Lower leg skin (tissue), 4 donors: ENCODE measurements at regions not wholly inside any gene's neighbourhood (a gene's known extent, or its start where the extent isn't known, plus 50 kb on each side); places are given as distances from the start of the nearest gene placed in this dataset.

Source experiments
- DNase-seq, 2 donors: peaks; one replicate each; pipeline ENCODE4 v3.0.0-alpha.2; 2019; ENCODE audit warnings: low spot score in 2 of 2
- H3K4me3 ChIP-seq: fragments of 200-600 bp; sonication (generic); 2 replicates; pipeline ENCODE4 v1.5.1; 2017; ENCODE audit warnings: mild to moderate bottlenecking, low read depth; ENCODE audit not compliant: poor library complexity, severe bottlenecking
- POLR2A ChIP-seq, 2 donors: fragments of 450-650 bp; IDR thresholded peaks; one replicate each; pipeline ENCODE4 v1.6.1; 2016 to 2017; ENCODE audit warnings: antibody characterized with exemption in 2 of 2, mild to moderate bottlenecking in 1 of 2, moderate library complexity in 1 of 2
- WGBS, 2 donors: methylation state at CpG; one replicate each; pipeline ENCODE4 v1.1.5; 2018; 5-methylcytosine and 5-hydroxymethylcytosine counted together
- intact Hi-C: fragments of 100-400 bp; cut with DNase I; formaldehyde crosslinking; loops from one replicate; pipeline ENCODE4 v1.15.0; 2023; ENCODE audit warnings: low total_unique reads
- TF ChIP-seq, protein P1 (sequence below), 3 donors: fragments of 450-650 bp; IDR thresholded peaks; one replicate each; pipeline ENCODE4 v1.5.1; 2016; ENCODE audit warnings: antibody characterized with exemption in 3 of 3, mild to moderate bottlenecking in 3 of 3, moderate library complexity in 2 of 3

DNA sequence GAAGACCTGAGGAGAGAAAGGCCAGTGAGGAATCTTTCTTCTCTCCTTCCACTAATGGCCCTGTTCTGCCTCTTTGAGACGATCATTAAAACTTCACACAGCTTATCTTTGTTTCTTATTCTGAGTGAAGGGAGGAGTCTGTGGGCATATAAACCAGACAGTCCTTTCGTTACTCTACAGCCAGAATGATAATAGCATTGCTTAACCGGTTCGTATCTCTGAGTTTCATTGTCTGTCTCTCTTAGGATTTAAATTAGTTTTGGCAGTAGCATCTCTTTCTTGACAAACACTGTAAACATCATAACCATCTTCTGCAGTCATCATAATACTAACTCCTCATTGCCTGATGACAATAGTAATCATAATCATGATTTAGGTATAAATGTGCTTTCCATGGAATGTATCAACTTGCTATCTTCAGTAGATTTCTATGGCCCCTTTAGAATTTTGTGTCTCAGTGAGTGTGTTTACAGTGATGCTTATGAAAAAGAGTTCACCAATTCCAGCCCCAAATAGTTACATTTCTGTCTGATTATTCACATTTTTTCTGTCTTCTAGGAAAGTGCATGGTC, 618.8 kb upstream of the KLF4 start:
- WGBS, 2 donors, result 25 to 41% methylated on average over 4 of the region's 4 CpGs
- TF ChIP-seq, protein P1, sequence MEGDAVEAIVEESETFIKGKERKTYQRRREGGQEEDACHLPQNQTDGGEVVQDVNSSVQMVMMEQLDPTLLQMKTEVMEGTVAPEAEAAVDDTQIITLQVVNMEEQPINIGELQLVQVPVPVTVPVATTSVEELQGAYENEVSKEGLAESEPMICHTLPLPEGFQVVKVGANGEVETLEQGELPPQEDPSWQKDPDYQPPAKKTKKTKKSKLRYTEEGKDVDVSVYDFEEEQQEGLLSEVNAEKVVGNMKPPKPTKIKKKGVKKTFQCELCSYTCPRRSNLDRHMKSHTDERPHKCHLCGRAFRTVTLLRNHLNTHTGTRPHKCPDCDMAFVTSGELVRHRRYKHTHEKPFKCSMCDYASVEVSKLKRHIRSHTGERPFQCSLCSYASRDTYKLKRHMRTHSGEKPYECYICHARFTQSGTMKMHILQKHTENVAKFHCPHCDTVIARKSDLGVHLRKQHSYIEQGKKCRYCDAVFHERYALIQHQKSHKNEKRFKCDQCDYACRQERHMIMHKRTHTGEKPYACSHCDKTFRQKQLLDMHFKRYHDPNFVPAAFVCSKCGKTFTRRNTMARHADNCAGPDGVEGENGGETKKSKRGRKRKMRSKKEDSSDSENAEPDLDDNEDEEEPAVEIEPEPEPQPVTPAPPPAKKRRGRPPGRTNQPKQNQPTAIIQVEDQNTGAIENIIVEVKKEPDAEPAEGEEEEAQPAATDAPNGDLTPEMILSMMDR (IDR thresholded peaks at IDR 0.05), result no peak
- no peak for TF ChIP-seq POLR2A (IDR thresholded peaks at IDR 0.05)
- no peak for DNase-seq
- H3K4me3 ChIP-seq, result no peak overlapping the region
- intact Hi-C loops, result no loop called here

DNA sequence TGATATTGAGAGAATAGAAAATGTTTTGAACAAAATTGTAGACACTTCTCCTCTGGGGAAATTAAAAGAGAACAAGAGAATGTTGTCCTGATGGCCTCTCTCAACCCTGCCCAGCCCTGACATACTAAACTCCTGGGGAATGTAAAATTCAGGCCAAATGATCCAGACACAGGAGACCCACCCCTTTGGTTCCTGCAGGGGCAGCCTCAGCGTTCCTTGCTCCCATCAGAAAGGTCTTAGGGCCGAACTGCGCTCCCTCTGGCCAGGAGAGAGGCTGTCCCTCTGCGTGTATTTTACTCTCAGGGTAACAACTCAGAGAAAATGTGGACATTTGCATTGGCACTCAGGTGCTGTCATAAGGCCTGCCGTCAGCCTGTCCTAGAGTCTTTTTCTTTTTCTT, 616.3 kb upstream of the KLF4 start:
- intact Hi-C loops, result no loop called here
- TF ChIP-seq, protein P1 (IDR thresholded peaks at IDR 0.05), result no peak
- no peak for TF ChIP-seq POLR2A (IDR thresholded peaks at IDR 0.05)
- DNase-seq, result peak in 1 of 2 donors; percentile 29
- H3K4me3 ChIP-seq, result no peak overlapping the region
- 40 to 57% methylated on average over 5 of the region's 5 CpGs for WGBS, 2 donors

DNA sequence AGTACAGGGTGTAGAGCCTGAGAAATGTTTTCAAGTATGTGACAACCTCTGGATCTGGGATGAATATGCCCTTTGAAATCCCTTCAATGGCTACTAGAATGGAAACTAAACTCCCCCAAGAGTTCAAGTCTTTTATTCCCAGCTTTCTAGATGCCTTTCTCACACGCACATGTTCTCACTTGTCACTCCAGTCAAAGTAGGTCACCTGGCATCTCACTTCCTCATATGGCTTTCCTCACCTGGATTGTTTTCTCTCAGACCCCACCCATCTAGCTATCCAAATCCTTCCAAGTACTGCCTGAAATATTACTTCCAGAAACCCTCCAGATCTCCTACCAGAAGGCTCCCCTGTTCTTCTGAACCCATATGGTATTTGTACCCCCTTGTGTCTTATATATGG, 615.4 kb upstream of the KLF4 start:
- WGBS, 2 donors, result 62 to 63% methylated on average over 1 of the region's 1 CpG
- intact Hi-C loops, result no loop called here
- no peak overlapping the region for H3K4me3 ChIP-seq
- no peak for DNase-seq
- TF ChIP-seq POLR2A (IDR thresholded peaks at IDR 0.05), result no peak
- TF ChIP-seq, protein P1 (IDR thresholded peaks at IDR 0.05), result no peak

DNA sequence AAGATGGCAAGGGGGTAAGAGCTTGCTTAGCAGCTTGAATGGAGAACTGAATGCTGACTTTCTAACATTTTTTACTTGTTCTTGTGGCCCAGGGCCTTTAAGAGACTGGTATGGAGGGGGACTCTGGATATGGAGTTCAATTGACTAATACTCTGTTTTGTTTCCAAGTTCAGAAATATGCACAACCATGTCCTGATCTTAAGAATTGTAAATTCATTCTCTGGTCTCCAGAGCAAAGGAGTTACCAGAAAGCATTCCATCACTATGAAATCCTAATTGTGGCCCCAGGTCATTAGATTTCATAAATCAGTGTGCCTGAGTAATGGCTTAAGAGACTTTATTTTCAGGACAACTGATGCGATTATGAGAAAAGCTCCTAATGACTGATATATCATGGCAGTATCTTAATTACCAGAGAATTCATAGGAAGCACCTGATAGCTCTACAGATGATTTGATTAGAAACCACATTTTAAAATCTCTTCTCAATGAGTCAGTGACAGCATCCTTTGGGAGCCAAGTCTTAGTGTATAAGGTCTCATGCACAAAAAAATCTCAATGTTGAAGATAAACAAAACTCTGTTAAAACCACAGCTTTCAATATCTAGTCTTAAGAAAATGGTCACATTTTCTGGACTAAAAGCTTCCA, 613.6 kb upstream of the KLF4 start:
- WGBS, 2 donors, result 42 to 48% methylated on average over 1 of the region's 1 CpG
- no peak for DNase-seq
- no peak overlapping the region for H3K4me3 ChIP-seq
- intact Hi-C loops, result no loop called here
- TF ChIP-seq POLR2A (IDR thresholded peaks at IDR 0.05), result no peak
- TF ChIP-seq, protein P1 (IDR thresholded peaks at IDR 0.05), result no peak

DNA sequence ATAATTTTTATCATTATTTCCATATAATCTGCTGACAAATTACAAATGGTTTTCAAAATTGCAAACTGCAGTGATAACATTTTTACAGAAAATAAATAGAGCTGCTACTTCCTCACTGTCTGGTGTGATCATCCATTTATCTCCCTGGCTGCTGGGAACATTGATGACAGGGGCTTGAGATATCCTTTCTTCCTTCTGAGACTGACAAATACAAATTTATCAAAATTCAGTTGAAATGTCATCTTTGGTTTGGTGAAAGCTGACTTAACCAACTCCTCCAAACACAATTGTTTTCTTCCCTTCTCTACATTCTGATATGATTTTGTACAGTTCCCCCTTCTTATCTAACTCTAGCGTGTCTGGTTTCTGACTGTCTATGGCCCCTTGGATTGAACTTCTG, 611.8 kb upstream of the KLF4 start:
- intact Hi-C loops, result no loop called here
- DNase-seq, result no peak
- H3K4me3 ChIP-seq, result no peak overlapping the region
- TF ChIP-seq, protein P1 (IDR thresholded peaks at IDR 0.05), result no peak
- TF ChIP-seq POLR2A (IDR thresholded peaks at IDR 0.05), result no peak
- WGBS, 2 donors, result 92 to 94% methylated on average over 1 of the region's 1 CpG

DNA sequence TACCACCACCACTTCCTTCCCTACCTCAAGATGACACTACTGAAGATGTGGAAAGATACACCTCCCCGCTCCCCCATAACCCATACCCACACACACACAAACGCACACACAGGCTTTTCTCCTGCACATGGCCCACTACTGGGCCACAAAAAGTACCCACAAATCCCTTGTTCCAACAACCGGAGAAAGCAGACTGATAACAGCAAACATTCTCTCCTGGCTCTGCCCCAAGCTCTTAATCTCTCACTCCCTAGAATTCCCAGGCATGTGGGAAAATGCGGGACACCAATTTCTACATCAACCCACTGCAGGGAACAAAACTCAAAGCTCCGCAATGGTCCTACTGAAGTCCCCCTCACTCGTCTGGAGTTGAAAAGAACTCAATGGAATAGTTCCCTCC, 611.0 kb upstream of the KLF4 start:
- WGBS, 2 donors, result 79 to 84% methylated on average over 6 of the region's 6 CpGs
- DNase-seq, result no peak
- intact Hi-C loops, result no loop called here
- TF ChIP-seq POLR2A (IDR thresholded peaks at IDR 0.05), result no peak
- TF ChIP-seq, protein P1 (IDR thresholded peaks at IDR 0.05), result no peak
- H3K4me3 ChIP-seq, result no peak overlapping the region
